ENCODE measurements at regions not wholly inside any gene's neighbourhood (a gene's known extent, or its start where the extent isn't known, plus 50 kb on each side); places are given as distances from the start of the nearest gene placed in this dataset.

DNA sequence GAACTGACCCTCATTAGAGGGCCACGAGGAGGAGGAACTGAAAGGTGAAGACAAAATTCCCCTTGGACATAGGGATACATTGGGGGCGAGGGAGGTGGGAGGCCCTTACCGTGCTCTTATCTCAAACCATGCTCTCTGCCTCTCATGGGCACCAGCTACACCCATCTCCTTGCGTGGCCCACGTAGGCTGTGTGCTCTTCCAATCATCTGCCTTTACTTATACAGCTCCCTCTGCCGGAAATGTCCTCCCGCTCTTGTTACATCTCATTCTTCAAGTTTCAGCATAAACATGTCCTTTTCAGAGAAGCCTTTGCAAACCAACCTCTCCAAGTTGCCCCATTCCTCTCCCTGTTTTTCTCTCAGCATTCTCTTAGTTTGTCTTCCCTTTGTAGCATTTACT, 307.8 kb upstream of the PROK2 start:
- no peak for TF ChIP-seq POLR2A (IDR thresholded peaks at IDR 0.05)
- TF ChIP-seq, protein P1, sequence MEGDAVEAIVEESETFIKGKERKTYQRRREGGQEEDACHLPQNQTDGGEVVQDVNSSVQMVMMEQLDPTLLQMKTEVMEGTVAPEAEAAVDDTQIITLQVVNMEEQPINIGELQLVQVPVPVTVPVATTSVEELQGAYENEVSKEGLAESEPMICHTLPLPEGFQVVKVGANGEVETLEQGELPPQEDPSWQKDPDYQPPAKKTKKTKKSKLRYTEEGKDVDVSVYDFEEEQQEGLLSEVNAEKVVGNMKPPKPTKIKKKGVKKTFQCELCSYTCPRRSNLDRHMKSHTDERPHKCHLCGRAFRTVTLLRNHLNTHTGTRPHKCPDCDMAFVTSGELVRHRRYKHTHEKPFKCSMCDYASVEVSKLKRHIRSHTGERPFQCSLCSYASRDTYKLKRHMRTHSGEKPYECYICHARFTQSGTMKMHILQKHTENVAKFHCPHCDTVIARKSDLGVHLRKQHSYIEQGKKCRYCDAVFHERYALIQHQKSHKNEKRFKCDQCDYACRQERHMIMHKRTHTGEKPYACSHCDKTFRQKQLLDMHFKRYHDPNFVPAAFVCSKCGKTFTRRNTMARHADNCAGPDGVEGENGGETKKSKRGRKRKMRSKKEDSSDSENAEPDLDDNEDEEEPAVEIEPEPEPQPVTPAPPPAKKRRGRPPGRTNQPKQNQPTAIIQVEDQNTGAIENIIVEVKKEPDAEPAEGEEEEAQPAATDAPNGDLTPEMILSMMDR (IDR thresholded peaks at IDR 0.05) = no peak

All from testis (tissue), 2 donors.